H9 (cell line): ENCODE measurements at regions not wholly inside any gene's neighbourhood (a gene's known extent, or its start where the extent isn't known, plus 50 kb on each side); places are given as distances from the start of the nearest gene placed in this dataset.

Experiments used
- DNase-seq: peaks from one replicate; pipeline ENCODE4 v3.0.0-alpha.2; 2017
- H2AFZ ChIP-seq: one replicate; pipeline ENCODE4 v1.6.1; 2013; ENCODE audit warnings: mild to moderate bottlenecking, low read length, control low read depth, moderate library complexity
- H2AK5ac ChIP-seq: 2 replicates; pipeline ENCODE4 v1.6.1; 2013; ENCODE audit warnings: low read length, control low read depth, mixed read lengths; ENCODE audit not compliant: insufficient read length
- H2BK120ac ChIP-seq: one replicate; pipeline ENCODE4 v1.6.1; 2013; ENCODE audit warnings: low read depth, mild to moderate bottlenecking, low read length, control low read depth, inconsistent platforms; ENCODE audit not compliant: poor library complexity, severe bottlenecking
- H2BK12ac ChIP-seq: 2 replicates; pipeline ENCODE4 v1.6.1; 2013; ENCODE audit warnings: low read length, control low read depth, mixed read lengths, low read depth; ENCODE audit not compliant: insufficient read length
- H2BK15ac ChIP-seq: 2 replicates; pipeline ENCODE4 v1.6.1; 2013; ENCODE audit warnings: low read depth, low read length, control low read depth
- H2BK20ac ChIP-seq: one replicate; pipeline ENCODE4 v1.6.1; 2013; ENCODE audit warnings: low read depth, mild to moderate bottlenecking, low read length, control low read depth, inconsistent platforms; ENCODE audit not compliant: poor library complexity, severe bottlenecking
- H2BK5ac ChIP-seq: 2 replicates; pipeline ENCODE4 v1.6.1; 2013; ENCODE audit warnings: low read length, control low read depth, mixed read lengths; ENCODE audit not compliant: insufficient read length
- H3K14ac ChIP-seq: 2 replicates; pipeline ENCODE4 v1.6.1; 2013; ENCODE audit warnings: low read length, control low read depth; ENCODE audit not compliant: insufficient read depth
- H3K18ac ChIP-seq: 2 replicates; pipeline ENCODE4 v1.6.1; 2013; ENCODE audit warnings: low read depth, mild to moderate bottlenecking, mixed read lengths, low read length, control low read depth; ENCODE audit not compliant: insufficient read length
- H3K23ac ChIP-seq: 2 replicates; pipeline ENCODE4 v1.6.1; 2013; ENCODE audit warnings: low read length, control low read depth, mixed read lengths, low read depth; ENCODE audit not compliant: insufficient read length
- H3K23me2 ChIP-seq: 2 replicates; pipeline ENCODE4 v1.6.1; 2013; ENCODE audit warnings: low read depth, mild to moderate bottlenecking, mixed read lengths, low read length, control low read depth; ENCODE audit not compliant: insufficient read length, poor library complexity, severe bottlenecking
- H3K27ac ChIP-seq: 2 replicates; pipeline ENCODE4 v1.5.1; 2013; ENCODE audit warnings: low read length, control low read depth, mixed read lengths, low read depth; ENCODE audit not compliant: insufficient read length
- H3K27me3 ChIP-seq: 2 replicates; pipeline ENCODE4 v1.6.1; 2013; ENCODE audit warnings: low read length, control low read depth, inconsistent platforms; ENCODE audit not compliant: insufficient read depth
- H3K4ac ChIP-seq: 2 replicates; pipeline ENCODE4 v1.6.1; 2013; ENCODE audit warnings: low read depth, mild to moderate bottlenecking, control low read depth, inconsistent platforms, low read length, moderate library complexity
- H3K4me1 ChIP-seq: 2 replicates; pipeline ENCODE4 v1.6.1; 2013; ENCODE audit warnings: low read length, control low read depth, inconsistent platforms; ENCODE audit not compliant: insufficient read depth
- H3K4me2 ChIP-seq: 2 replicates; pipeline ENCODE4 v1.6.1; 2013; ENCODE audit warnings: low read length, control low read depth, mixed read lengths; ENCODE audit not compliant: insufficient read length, insufficient read depth
- H3K56ac ChIP-seq: 2 replicates; pipeline ENCODE4 v1.6.1; 2013; ENCODE audit warnings: low read depth, mild to moderate bottlenecking, mixed read lengths, low read length, control low read depth; ENCODE audit not compliant: insufficient read length
- H3K79me1 ChIP-seq: 2 replicates; pipeline ENCODE4 v1.6.1; 2013; ENCODE audit warnings: low read depth, mild to moderate bottlenecking, moderate library complexity, low read length, control low read depth, inconsistent platforms; ENCODE audit not compliant: insufficient read depth, poor library complexity, severe bottlenecking
- H3K79me2 ChIP-seq: 2 replicates; pipeline ENCODE4 v1.6.1; 2013; ENCODE audit warnings: low read length, control low read depth, inconsistent platforms; ENCODE audit not compliant: insufficient read depth
- H3K9ac ChIP-seq: 2 replicates; pipeline ENCODE4 v1.6.1; 2013; ENCODE audit warnings: low read length, control low read depth, mixed read lengths; ENCODE audit not compliant: insufficient read length; ENCODE audit errors: extremely low read depth
- H3K9me3 ChIP-seq: one replicate; pipeline ENCODE4 v1.6.1; 2013; ENCODE audit warnings: low read depth, low read length, inconsistent platforms; ENCODE audit not compliant: control insufficient read depth
- H3T11ph ChIP-seq: one replicate; pipeline ENCODE4 v1.6.1; 2013; ENCODE audit warnings: mild to moderate bottlenecking, low read length, control low read depth, inconsistent platforms
- H4K20me1 ChIP-seq: one replicate; pipeline ENCODE4 v1.6.1; 2013; ENCODE audit not compliant: control insufficient read depth, insufficient read length, insufficient read depth
- H4K5ac ChIP-seq: 2 replicates; pipeline ENCODE4 v1.6.1; 2013; ENCODE audit warnings: low read depth, mild to moderate bottlenecking, mixed read lengths, low read length, control low read depth; ENCODE audit not compliant: insufficient read length
- H4K8ac ChIP-seq: replicated peaks from 2 replicates; pipeline ENCODE4 v1.6.1; 2013; ENCODE audit warnings: low read length, control low read depth, mixed read lengths, low read depth; ENCODE audit not compliant: insufficient read length
- H4K91ac ChIP-seq: 2 replicates; pipeline ENCODE4 v1.6.1; 2013; ENCODE audit warnings: low read depth, mild to moderate bottlenecking, moderate library complexity, mixed read lengths, low read length, control low read depth; ENCODE audit not compliant: insufficient read length
- H3K27ac Mint-ChIP-seq, 3 experiments: 2 replicates in 2 of 3; 3 replicates in 1 of 3; pipeline ENCODE4 v1.8.0; 2020 to 2021; ENCODE audit warnings: mixed read lengths in 3 of 3, mild to moderate bottlenecking in 1 of 3, moderate library complexity in 1 of 3
- H3K27me3 Mint-ChIP-seq: 2 replicates; pipeline ENCODE4 v1.8.0; 2021; ENCODE audit warnings: low read depth, mild to moderate bottlenecking, moderate library complexity, mixed read lengths
- H3K36me3 Mint-ChIP-seq, 3 experiments: 2 replicates in 2 of 3; 3 replicates in 1 of 3; pipeline ENCODE4 v1.8.0; 2020 to 2021; ENCODE audit warnings: low read depth in 3 of 3, mixed read lengths in 3 of 3; ENCODE audit not compliant: insufficient read depth in 1 of 3
- H3K4me1 Mint-ChIP-seq, 2 experiments: 2 replicates each; pipeline ENCODE4 v1.8.0; 2020; ENCODE audit warnings: mixed read lengths in 2 of 2
- H3K4me3 Mint-ChIP-seq, 2 experiments: 2 replicates in 1 of 2; 3 replicates in 1 of 2; pipeline ENCODE4 v1.8.0; 2020 to 2021; ENCODE audit warnings: mild to moderate bottlenecking in 2 of 2, mixed read lengths in 2 of 2, moderate library complexity in 1 of 2
- H3K9me3 Mint-ChIP-seq, 2 experiments: 2 replicates in 1 of 2; 3 replicates in 1 of 2; pipeline ENCODE4 v1.8.0; 2020; ENCODE audit warnings: mild to moderate bottlenecking in 2 of 2, mixed read lengths in 2 of 2, moderate library complexity in 1 of 2
- WGBS: extraction: QIAGEN DNeasy Blood & Tissue Kit; methylation state at CpG from one replicate; pipeline ENCODE4 v1.1.7; 2013; ENCODE audit warnings: missing lambda C conversion rate, low lambda C conversion rate, mixed read lengths; ENCODE audit not compliant: insufficient read length; ENCODE audit errors: extremely low coverage; 5-methylcytosine and 5-hydroxymethylcytosine counted together
- TF ChIP-seq, protein P1 (sequence below): fragments of 200-600 bp; sonication (generic); conservative IDR thresholded peaks from 3 replicates; pipeline ENCODE4 v1.8.0; 2021; ENCODE audit warnings: antibody characterized with exemption, mild to moderate bottlenecking

DNA sequence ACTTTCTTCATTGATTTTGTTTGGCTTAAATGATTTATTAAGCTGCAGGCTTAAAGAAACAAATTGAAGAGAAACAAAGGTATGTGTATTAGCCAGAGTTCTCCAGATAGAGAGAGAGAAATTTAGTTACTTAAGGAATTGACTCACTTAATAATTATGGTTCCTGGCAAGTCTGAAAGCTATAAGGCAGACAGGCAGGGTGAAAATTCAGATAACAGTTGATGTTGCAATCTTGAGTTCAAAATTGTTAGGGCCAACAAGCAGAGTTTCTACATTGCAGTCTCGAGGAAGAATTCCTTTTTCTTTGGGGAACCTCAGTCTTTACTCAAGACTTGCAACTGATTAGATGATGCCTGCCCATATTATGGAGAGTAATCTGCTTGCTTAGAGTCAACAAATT is 593.5 kb downstream of the ADCYAP1 start:
- H3K27ac ChIP-seq: no peak overlapping the region
- H3K79me2 ChIP-seq: no peaks in the 10 kb centered on the region
- H2AFZ ChIP-seq: no peak overlapping the region
- H3K27me3 Mint-ChIP-seq: no peaks in the 10 kb centered on the region
- WGBS: no CpG with 5 or more reads among the region's 1 CpG
- no peak overlapping the region for H3K4ac ChIP-seq
- no peak overlapping the region for H3K4me2 ChIP-seq
- no peak overlapping the region for H3K18ac ChIP-seq
- H4K91ac ChIP-seq: no peak overlapping the region
- no peaks in the 10 kb centered on the region for H3K4me1 ChIP-seq
- H3K56ac ChIP-seq: no peak overlapping the region
- no peaks in the 10 kb centered on the region for H3K4me1 Mint-ChIP-seq
- no peaks in the 10 kb centered on the region; the same call in 1 of the 2 replicates for H3K27me3 ChIP-seq
- no peaks in the 10 kb centered on the region for H3K23me2 ChIP-seq
- H2BK120ac ChIP-seq: no peak overlapping the region
- H2BK12ac ChIP-seq: no peak overlapping the region
- H3K9ac ChIP-seq: no peak overlapping the region
- no peaks in the 10 kb centered on the region for H3K9me3 ChIP-seq
- no peak overlapping the region for H3T11ph ChIP-seq
- TF ChIP-seq, protein P1, sequence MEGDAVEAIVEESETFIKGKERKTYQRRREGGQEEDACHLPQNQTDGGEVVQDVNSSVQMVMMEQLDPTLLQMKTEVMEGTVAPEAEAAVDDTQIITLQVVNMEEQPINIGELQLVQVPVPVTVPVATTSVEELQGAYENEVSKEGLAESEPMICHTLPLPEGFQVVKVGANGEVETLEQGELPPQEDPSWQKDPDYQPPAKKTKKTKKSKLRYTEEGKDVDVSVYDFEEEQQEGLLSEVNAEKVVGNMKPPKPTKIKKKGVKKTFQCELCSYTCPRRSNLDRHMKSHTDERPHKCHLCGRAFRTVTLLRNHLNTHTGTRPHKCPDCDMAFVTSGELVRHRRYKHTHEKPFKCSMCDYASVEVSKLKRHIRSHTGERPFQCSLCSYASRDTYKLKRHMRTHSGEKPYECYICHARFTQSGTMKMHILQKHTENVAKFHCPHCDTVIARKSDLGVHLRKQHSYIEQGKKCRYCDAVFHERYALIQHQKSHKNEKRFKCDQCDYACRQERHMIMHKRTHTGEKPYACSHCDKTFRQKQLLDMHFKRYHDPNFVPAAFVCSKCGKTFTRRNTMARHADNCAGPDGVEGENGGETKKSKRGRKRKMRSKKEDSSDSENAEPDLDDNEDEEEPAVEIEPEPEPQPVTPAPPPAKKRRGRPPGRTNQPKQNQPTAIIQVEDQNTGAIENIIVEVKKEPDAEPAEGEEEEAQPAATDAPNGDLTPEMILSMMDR: no peak
- H2AK5ac ChIP-seq: no peak overlapping the region
- no peak for DNase-seq
- no peak overlapping the region for H4K8ac ChIP-seq
- no peak overlapping the region for H3K23ac ChIP-seq
- H4K5ac ChIP-seq: no peak overlapping the region
- no peak overlapping the region for H3K4me3 Mint-ChIP-seq
- H3K79me1 ChIP-seq: no peaks in the 10 kb centered on the region
- no peak overlapping the region for H2BK5ac ChIP-seq
- H3K27ac Mint-ChIP-seq: no peak overlapping the region
- no peaks in the 10 kb centered on the region for H4K20me1 ChIP-seq
- no peak overlapping the region for H2BK15ac ChIP-seq
- peaks cover 21 to 26% of the 10 kb centered on the region in 2 experiments for H3K9me3 Mint-ChIP-seq
- H3K14ac ChIP-seq: no peak overlapping the region
- no peak overlapping the region for H2BK20ac ChIP-seq
- H3K36me3 Mint-ChIP-seq: peaks cover 4 to 17% (median 6%) of the 10 kb centered on the region in 3 experiments; a peak in 4 of 7 replicates
